Stomach (tissue), 8 donors: ENCODE measurements at regions not wholly inside any gene's neighbourhood (a gene's known extent, or its start where the extent isn't known, plus 50 kb on each side); places are given as distances from the start of the nearest gene placed in this dataset.

Experiments used
- DNase-seq, 2 donors: peaks; one replicate each; pipeline versions ENCODE4 v3.0.0 to v3.0.0-alpha.2; 2013 to 2019
- H3K27ac ChIP-seq, 5 donors: fragments of 200-600 bp in 4 of 5; sonication (generic) in 4 of 5; one replicate each; pipeline ENCODE4 v1.5.1; 2013 to 2019; ENCODE audit warnings: mild to moderate bottlenecking in 1 of 5, moderate library complexity in 1 of 5
- H3K27me3 ChIP-seq, 3 donors: fragments of 200-600 bp; sonication (generic); one replicate each; pipeline ENCODE4 v1.5.1; 2017 to 2019; ENCODE audit warnings: mixed run types in 1 of 3
- H3K36me3 ChIP-seq, 4 donors: fragments of 200-600 bp; sonication (generic); 1 replicate in 3 of 4; 2 replicates in 1 of 4; pipeline ENCODE4 v1.5.1; 2016 to 2019
- H3K4me1 ChIP-seq, 4 donors: fragments of 200-600 bp; sonication (generic); one replicate each; pipeline ENCODE4 v1.5.1; 2016 to 2019
- H3K4me3 ChIP-seq, 4 donors: fragments of 200-600 bp; sonication (generic) in 3 of 4; one replicate each; pipeline ENCODE4 v1.5.1; 2016 to 2019; ENCODE audit warnings: mild to moderate bottlenecking in 1 of 4
- H3K9me3 ChIP-seq, 4 donors: fragments of 200-600 bp; sonication (generic); one replicate each; pipeline ENCODE4 v1.5.1; 2016 to 2019
- EP300 ChIP-seq: sonication (generic); formaldehyde crosslinking; IDR thresholded peaks from one replicate; pipeline ENCODE4 v1.6.1; 2017; ENCODE audit warnings: antibody characterized with exemption
- POLR2A ChIP-seq, 4 donors: fragments of 450-650 bp; IDR thresholded peaks; one replicate each; pipeline ENCODE4 v1.6.1; 2016; ENCODE audit warnings: antibody characterized with exemption in 4 of 4, control low read depth in 2 of 4, mild to moderate bottlenecking in 1 of 4, moderate library complexity in 1 of 4
- POLR2AphosphoS5 ChIP-seq, 3 donors: sonication (generic); formaldehyde crosslinking; IDR thresholded peaks; one replicate each; pipeline ENCODE4 v1.6.1; 2016; ENCODE audit warnings: antibody characterized with exemption in 3 of 3
- WGBS, 5 donors: extraction: QIAGEN DNeasy Blood & Tissue Kit in 3 of 5; methylation state at CpG; one replicate each; pipeline versions ENCODE4 v1.1.5 to v1.1.7; 2013 to 2018; 5-methylcytosine and 5-hydroxymethylcytosine counted together
- intact Hi-C: fragments of 100-400 bp; cut with DNase I; formaldehyde crosslinking; loops from one replicate; pipeline ENCODE4 v1.15.1; 2023; ENCODE audit warnings: low total_unique reads
- TF ChIP-seq, protein P1 (sequence below), 7 experiments: fragments of 450-650 bp in 4 of 7; fragments of 200-600 bp in 3 of 7; sonication (generic) in 3 of 7; IDR thresholded peaks; one replicate each; pipeline ENCODE4 v1.5.1; 2016 to 2019; ENCODE audit warnings: antibody characterized with exemption in 7 of 7, control low read depth in 2 of 7, mild to moderate bottlenecking in 1 of 7
- donor health status: healthy with polysubstance abuse.
- donor health status: Bipolar disorder and iron deficiency.
- donor health status: healthy.

GRCh38 chr5:27497491-27497890 lies 459.1 kb upstream of the CDH9 start:
- TF ChIP-seq, protein P1, sequence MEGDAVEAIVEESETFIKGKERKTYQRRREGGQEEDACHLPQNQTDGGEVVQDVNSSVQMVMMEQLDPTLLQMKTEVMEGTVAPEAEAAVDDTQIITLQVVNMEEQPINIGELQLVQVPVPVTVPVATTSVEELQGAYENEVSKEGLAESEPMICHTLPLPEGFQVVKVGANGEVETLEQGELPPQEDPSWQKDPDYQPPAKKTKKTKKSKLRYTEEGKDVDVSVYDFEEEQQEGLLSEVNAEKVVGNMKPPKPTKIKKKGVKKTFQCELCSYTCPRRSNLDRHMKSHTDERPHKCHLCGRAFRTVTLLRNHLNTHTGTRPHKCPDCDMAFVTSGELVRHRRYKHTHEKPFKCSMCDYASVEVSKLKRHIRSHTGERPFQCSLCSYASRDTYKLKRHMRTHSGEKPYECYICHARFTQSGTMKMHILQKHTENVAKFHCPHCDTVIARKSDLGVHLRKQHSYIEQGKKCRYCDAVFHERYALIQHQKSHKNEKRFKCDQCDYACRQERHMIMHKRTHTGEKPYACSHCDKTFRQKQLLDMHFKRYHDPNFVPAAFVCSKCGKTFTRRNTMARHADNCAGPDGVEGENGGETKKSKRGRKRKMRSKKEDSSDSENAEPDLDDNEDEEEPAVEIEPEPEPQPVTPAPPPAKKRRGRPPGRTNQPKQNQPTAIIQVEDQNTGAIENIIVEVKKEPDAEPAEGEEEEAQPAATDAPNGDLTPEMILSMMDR (IDR thresholded peaks at IDR 0.05) = no peak
- TF ChIP-seq POLR2A (IDR thresholded peaks at IDR 0.05) (no peak), EP300 (no peak), POLR2AphosphoS5 (IDR thresholded peaks at IDR 0.05) (no peak)
- H3K9me3 ChIP-seq = peaks cover 0 to 3% (median under 1%) of the 10 kb centered on the region in 4 donors
- WGBS, 5 donors = 50 to 74% (median 68%) methylated on average over 2 of the region's 2 CpGs
- H3K27me3 ChIP-seq = no peaks in the 10 kb centered on the region
- H3K4me3 ChIP-seq = no peak overlapping the region
- DNase-seq = no peak
- intact Hi-C loops = no loop called here
- no peak overlapping the region for H3K27ac ChIP-seq
- H3K36me3 ChIP-seq = no peaks in the 10 kb centered on the region
- no peaks in the 10 kb centered on the region for H3K4me1 ChIP-seq

GRCh38 chr5:27494887-27495286 lies 456.5 kb upstream of the CDH9 start:
- H3K9me3 ChIP-seq = no peaks in the 10 kb centered on the region
- intact Hi-C loops = no loop called here
- DNase-seq = no peak
- no peaks in the 10 kb centered on the region for H3K27me3 ChIP-seq
- no peak overlapping the region for H3K27ac ChIP-seq
- no peak overlapping the region for H3K4me3 ChIP-seq
- H3K4me1 ChIP-seq = no peaks in the 10 kb centered on the region
- TF ChIP-seq POLR2A (IDR thresholded peaks at IDR 0.05) (no peak), POLR2AphosphoS5 (IDR thresholded peaks at IDR 0.05) (no peak), EP300 (no peak)
- TF ChIP-seq, protein P1 (IDR thresholded peaks at IDR 0.05) = no peak
- no peaks in the 10 kb centered on the region for H3K36me3 ChIP-seq
- 84 to 90% (median 89%) methylated on average over 2 of the region's 2 CpGs for WGBS, 5 donors

- intact Hi-C loops = no loop called here
- no peaks in the 10 kb centered on the region for H3K4me1 ChIP-seq
- H3K9me3 ChIP-seq = no peaks in the 10 kb centered on the region
- WGBS, 5 donors = 76 to 93% (median 87%) methylated on average over 3 of the region's 3 CpGs
- no peak for TF ChIP-seq EP300
- TF ChIP-seq POLR2A (IDR thresholded peaks at IDR 0.05) = no peak
- TF ChIP-seq, protein P1 (IDR thresholded peaks at IDR 0.05) = no peak
- TF ChIP-seq POLR2AphosphoS5 (IDR thresholded peaks at IDR 0.05) = no peak
- no peak overlapping the region for H3K4me3 ChIP-seq
- no peak for DNase-seq
- H3K36me3 ChIP-seq = no peaks in the 10 kb centered on the region
- no peaks in the 10 kb centered on the region for H3K27me3 ChIP-seq
- H3K27ac ChIP-seq = no peak overlapping the region
Observed at GRCh38 chr5:27491746-27492439, 453.5 kb upstream of the CDH9 start.

DNA sequence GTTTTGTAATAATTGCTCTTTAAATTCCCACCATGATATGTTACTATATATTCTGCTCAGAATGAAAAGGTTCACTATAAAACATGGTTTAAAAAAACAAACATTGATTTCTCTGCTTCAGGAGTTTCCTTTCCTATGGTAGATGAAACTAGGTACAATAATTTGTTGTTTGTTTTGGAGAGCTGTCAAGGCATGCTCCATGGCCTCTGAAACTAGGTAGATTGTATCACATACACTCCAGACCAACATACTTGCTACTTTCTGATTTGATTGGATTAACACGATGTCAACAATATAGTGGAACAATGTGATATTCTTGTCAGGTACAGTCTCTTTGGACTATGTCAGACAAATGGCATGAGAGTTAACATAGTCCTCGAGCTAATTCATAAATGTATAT lies 452.7 kb upstream of the CDH9 start:
- WGBS, 5 donors = 61 to 72% (median 68%) methylated on average over 2 of the region's 2 CpGs

More for the DNA sequence above, 452.7 kb upstream of the CDH9 start:
- Histone ChIP-seq H3K4me1 (no peaks in the 10 kb centered on the region), H3K27ac (no peak overlapping the region), H3K4me3 (no peak overlapping the region), H3K9me3 (no peaks in the 10 kb centered on the region), H3K27me3 (no peaks in the 10 kb centered on the region), H3K36me3 (no peaks in the 10 kb centered on the region)
- TF ChIP-seq EP300 (no peak), POLR2AphosphoS5 (IDR thresholded peaks at IDR 0.05) (no peak), POLR2A (IDR thresholded peaks at IDR 0.05) (no peak)
- TF ChIP-seq, protein P1 (IDR thresholded peaks at IDR 0.05) = no peak
- intact Hi-C loops = no loop called here
- DNase-seq = no peak
